GM18505 (cell line): ENCODE measurements at regions not wholly inside any gene's neighbourhood (a gene's known extent, or its start where the extent isn't known, plus 50 kb on each side); places are given as distances from the start of the nearest gene placed in this dataset.

Source experiments
- ATAC-seq: cut with Tn5 transposase; IDR thresholded peaks from one replicate; pipeline ENCODE4 v1.9.1; 2021; ENCODE audit not compliant: unreplicated experiment
- POLR2A ChIP-seq: IDR thresholded peaks from 4 replicates; pipeline ENCODE4 v1.6.1; 2011; ENCODE audit warnings: borderline replicate concordance; ENCODE audit not compliant: insufficient read depth, insufficient read length; ENCODE audit errors: extremely low read depth

- no peak for ATAC-seq
- TF ChIP-seq POLR2A = no peak
These were observed 646.2 kb upstream of the ATXN8OS start for GRCh38 chr13:69461397-69461796.

- TF ChIP-seq POLR2A = no peak
- ATAC-seq = no peak
These were observed 648.3 kb upstream of the ATXN8OS start for GRCh38 chr13:69459346-69459745.

GRCh38 chr13:69458013-69458412 lies 649.6 kb upstream of the ATXN8OS start:
- ATAC-seq = no peak
- no peak for TF ChIP-seq POLR2A

- no peak for TF ChIP-seq POLR2A
- no peak for ATAC-seq
These were observed 657.4 kb upstream of the ATXN8OS start for GRCh38 chr13:69450245-69450644.

- ATAC-seq = no peak
- TF ChIP-seq POLR2A = no peak
These were observed 682.4 kb upstream of the ATXN8OS start for GRCh38 chr13:69425235-69425634.

- no peak for ATAC-seq
These were observed 683.8 kb upstream of the ATXN8OS start for GRCh38 chr13:69423844-69424243.

GRCh38 chr13:69418319-69418718 lies 689.3 kb upstream of the ATXN8OS start:
- ATAC-seq = no peak
- no peak for TF ChIP-seq POLR2A

More at GRCh38 chr13:69423844-69424243, 683.8 kb upstream of the ATXN8OS start:
- TF ChIP-seq POLR2A = no peak

GRCh38 chr13:69410761-69411160 lies 696.9 kb upstream of the ATXN8OS start:
- no peak for ATAC-seq
- TF ChIP-seq POLR2A = no peak

- ATAC-seq = no peak
These were observed 715.9 kb upstream of the ATXN8OS start for GRCh38 chr13:69391756-69392155.

GRCh38 chr13:69389899-69390298 lies 717.7 kb upstream of the ATXN8OS start:
- no peak for TF ChIP-seq POLR2A
- ATAC-seq = no peak

More at GRCh38 chr13:69391756-69392155, 715.9 kb upstream of the ATXN8OS start:
- TF ChIP-seq POLR2A = no peak

GRCh38 chr13:69373747-69374425 lies 733.7 kb upstream of the ATXN8OS start:
- no peak for ATAC-seq
- no peak for TF ChIP-seq POLR2A

GRCh38 chr13:69363360-69363759 lies 744.3 kb upstream of the ATXN8OS start:
- no peak for ATAC-seq
- TF ChIP-seq POLR2A = no peak

- no peak for ATAC-seq
- TF ChIP-seq POLR2A = no peak
These were observed 776.4 kb upstream of the ATXN8OS start for GRCh38 chr13:69331245-69331644.

GRCh38 chr13:69324090-69324886 lies 783.3 kb upstream of the ATXN8OS start:
- no peak for ATAC-seq

GRCh38 chr13:69319656-69320055 lies 788.0 kb upstream of the ATXN8OS start:
- TF ChIP-seq POLR2A = no peak
- ATAC-seq = no peak

More at GRCh38 chr13:69324090-69324886, 783.3 kb upstream of the ATXN8OS start:
- no peak for TF ChIP-seq POLR2A

- no peak for ATAC-seq
- no peak for TF ChIP-seq POLR2A
These were observed 792.6 kb upstream of the ATXN8OS start for GRCh38 chr13:69315039-69315438.
